SKM-1 (cell line): ENCODE measurements at regions not wholly inside any gene's neighbourhood (a gene's known extent, or its start where the extent isn't known, plus 50 kb on each side); places are given as distances from the start of the nearest gene placed in this dataset.
"Not testable (repeated sequence)": the region's sequence is repeated elsewhere in the genome, so short reads cannot be mapped to it uniquely, and the experiment has no call there.

Experiments
- DNase-seq: peaks from one replicate; lab custom pipeline; 2025; ENCODE audit not compliant: unreplicated experiment; lab: John Stamatoyannopoulos, UW

DNA sequence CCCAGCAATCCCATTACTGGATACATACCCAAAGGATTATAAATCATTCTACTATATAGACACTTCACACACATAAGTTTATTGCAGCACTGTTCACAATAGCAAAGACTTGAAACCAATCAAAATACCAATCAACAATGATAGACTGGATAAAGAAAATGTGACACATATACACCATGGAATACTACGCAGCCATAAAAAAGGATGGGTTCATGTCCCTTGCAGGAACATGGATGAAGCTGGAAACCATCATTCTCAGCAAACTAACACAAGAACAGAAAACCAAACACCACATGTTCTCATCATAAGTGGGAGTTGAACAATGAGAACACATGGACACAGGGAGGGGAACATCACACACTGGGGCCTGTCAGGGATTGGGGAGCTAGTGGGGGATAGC lies 475.4 kb upstream of the NFIA start:
- DNase-seq = not testable (repeated sequence)

DNA sequence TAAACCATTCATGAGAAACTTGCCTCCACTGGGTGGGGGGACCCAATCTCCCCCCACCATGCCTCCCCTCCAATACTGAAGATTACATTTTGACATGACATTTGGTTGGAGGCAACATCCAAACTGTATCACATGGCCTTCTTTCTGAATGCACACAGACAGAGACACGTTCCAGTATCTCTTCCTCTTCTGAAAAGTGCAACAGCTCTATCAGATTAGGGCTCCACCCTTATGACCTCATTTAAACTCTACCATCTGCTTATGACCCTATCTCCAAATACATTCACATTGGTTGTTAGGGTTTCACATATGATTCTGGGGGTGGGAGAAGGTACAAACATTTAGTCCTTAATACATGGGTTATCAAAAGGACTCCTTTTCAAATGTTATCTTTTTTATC lies 481.8 kb upstream of the NFIA start:
- no peak for DNase-seq

GRCh38 chr1:60599574-60599973 lies 482.8 kb upstream of the NFIA start:
- DNase-seq = no peak

DNA sequence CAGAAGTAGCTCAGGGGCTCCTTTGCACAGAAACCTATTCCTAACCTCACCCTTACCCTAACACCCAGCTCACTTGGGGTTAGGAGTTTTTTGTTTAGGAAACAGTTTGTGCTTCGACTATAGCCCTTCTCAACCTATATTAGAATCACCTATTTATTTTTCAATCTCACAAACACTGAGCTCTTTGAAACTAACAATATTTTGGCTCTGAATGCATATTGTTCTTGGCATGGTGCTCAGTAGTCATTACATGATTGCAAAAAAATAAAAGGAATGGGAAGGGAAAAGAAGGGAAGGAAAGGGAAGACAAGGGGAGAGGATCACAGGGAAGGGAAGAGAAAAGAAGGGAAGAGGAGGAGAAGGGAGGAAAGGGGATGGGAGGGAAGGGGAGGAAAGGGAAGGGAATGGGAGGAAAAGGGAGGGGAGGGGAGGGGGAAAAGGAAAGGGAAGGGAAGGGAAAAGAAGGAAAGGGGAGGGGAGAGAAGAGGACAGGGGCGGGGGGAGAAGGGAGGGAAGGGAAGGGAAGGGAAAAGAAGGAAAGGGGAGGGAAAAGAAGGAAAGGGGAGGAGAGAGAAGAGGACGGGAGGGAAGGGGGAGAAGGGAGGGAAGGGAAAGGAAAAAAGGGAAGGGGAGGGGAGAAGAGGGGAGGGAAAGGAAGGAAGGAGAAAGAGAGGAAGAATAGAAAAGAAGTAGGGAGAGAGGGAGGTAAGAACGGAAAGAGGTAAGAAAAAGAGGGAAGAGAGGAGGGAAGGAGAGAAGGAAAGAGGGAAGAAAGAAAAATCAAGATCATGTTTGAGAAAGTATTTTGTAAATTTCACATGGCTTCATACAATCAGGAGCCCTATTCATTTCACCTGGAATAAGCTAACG lies 484.1 kb upstream of the NFIA start:
- DNase-seq = no peak

GRCh38 chr1:60596791-60597750 lies 485.3 kb upstream of the NFIA start:
- DNase-seq = no peak

DNA sequence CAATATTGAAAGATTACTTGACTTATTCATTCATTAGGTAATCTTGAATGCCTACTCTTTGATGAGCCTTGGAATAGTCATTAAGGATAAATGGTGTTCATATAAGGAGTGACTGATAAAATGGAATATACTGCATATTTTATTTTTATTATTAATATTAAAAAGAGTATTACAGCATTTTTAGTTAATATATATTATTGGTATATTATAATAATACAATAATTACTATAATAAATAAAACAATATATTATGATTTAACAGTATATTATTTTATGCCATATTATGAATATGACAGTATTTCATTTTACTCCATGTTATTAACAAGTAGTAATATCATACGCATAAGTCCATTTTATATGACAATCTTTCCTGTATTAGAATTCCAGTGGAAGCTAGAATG lies 490.8 kb upstream of the NFIA start:
- DNase-seq = no peak

- no peak for DNase-seq
Measured at GRCh38 chr1:60589916-60590315, 492.4 kb upstream of the NFIA start.

- no peak for DNase-seq
Measured at GRCh38 chr1:60589046-60589748, 493.2 kb upstream of the NFIA start.

- DNase-seq = no peak
Measured at GRCh38 chr1:60584371-60584770, 498.0 kb upstream of the NFIA start.

DNA sequence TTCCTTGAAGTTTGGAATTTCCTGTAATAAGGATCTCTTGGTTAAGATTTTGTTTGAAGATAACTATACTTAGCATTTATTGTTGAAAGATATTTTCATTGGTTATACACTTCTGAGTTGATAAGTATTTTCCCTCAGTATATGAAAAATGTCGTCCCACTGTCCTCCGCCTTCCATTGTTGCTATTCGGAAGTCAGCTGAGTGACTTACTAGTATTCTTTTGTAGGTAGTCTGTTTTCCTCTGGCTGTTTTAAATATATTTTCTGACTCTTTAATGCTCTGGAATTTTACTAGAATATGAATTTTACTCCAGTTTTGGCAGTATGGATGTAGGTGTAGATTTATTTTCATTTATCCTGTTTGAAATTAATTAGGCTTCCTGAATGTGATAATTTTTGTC lies 498.7 kb upstream of the NFIA start:
- DNase-seq = no peak

DNA sequence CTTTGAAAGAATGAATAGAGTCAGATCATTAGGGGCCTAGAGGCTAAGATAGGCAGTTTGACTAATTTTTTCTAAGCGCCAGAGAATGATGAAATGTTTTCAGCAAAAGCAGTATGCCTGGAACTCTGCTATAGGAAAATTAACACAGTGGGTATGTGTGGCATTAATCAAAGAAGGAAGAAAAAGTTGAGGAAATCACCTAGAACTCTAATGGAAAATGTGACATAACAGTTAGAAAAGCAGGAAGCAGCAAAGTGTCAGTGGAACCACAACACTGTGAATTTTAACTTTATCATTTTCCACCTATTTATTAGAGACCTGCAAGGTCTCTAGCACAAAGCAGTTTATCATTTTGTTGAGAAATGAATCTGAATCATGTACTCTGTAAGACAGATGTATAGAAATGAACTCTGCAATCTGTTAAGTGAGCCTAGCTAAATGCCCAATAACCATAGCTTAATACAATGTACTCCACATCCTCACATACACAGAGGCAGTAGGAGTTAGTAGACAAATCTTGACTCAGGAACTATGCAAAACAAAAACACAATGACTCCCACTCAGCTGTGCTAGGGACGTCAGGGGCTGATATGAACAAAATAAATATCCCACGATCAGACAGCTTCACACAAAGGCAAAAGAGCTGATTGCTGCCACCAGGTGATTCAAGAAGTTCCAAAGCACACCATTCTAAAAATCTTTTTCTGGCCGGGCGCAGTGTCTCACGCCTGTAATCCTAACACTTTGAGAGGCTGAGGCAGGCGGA lies 500.7 kb upstream of the NFIA start:
- no peak for DNase-seq

DNA sequence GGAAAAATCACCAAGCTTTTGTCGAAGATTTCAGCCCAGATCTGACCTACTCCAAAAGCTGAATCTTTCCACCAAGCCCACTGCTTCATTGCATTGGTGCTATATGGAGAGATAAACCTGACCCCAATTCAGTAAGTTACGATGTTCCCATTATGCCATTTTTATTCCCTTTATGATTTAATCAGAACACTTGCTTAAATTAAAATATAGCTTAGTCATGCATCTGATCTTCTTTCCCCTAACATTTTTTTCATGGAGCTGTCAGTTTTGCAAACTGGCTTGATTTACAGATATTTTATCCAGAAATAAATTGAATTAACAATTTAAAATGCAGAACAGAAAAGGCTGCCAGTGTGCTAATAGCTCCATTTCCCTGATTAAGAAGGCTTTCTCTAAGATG lies 503.5 kb upstream of the C1orf87 start:
- no peak for DNase-seq

DNA sequence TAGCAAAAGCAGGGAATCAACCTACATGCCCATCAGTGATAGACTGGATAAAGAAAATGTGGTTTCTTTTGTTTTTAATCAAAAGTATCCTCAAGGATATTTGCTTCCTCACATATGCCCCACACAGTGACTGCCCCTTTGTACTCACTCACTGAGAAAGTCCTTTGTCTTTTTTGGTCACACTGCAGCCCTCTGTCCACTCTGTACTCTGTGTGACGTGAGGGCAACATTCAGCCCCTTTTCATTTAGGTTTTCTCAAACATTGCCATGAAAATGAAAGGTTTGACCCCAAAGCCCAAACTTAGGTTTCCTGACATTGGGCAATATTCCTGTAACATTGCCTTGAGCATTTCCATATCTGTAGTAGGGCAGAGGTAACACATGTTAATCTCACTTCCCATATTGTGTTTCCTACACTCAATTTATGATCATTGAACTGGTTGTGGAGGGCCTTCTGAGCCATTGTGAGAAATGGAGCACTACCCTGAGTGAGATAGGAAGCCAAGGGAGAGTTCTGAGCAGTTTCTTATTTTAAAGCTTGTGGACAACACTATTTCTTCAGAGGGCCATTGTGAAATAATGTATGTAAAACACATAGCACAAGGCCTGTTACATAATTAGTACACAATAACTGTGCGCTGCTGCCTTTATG lies 501.9 kb upstream of the C1orf87 start:
- DNase-seq = peak; percentile 72

- no peak for DNase-seq
Measured at GRCh38 chr1:60573726-60574409, 500.3 kb upstream of the C1orf87 start.

- no peak for DNase-seq
Measured at GRCh38 chr1:60573121-60573520, 499.6 kb upstream of the C1orf87 start.

DNA sequence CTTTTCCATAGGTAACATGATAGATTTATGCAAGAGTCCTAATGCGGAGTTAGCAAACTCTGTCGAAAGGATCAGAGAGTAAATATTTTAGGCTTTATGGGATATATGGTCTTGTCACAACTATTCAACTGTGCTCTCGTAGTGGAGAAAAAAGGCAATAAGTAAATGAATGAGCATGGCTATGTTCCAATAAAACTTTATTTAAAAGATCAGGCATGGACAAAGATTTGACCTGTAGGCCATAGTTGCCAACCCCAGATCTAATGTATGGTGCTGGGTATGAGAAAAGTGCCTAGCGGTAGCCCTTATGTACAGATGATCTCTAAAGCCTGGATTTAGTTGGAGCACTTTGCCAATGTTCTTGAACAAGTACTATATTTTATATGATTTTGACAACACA lies 498.8 kb upstream of the C1orf87 start:
- no peak for DNase-seq

DNA sequence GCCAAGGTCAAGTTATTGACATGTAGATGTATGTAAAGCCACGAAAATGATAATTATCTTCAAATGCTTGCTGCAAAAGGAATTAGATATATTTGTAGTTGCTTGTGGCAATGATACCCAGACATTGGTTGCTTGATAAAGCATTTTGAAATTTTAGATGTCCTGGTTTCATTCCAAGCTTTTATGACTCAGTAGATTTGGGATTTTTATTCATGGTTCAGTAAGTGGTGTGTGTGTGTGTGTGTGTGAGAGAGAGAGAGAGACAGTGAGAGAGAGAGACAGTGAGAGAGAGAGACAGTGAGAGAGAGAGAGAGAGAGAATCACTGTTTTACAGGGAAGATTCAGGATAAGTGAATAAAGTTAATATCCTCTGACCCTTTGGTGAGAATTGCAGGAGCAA lies 498.2 kb upstream of the C1orf87 start:
- DNase-seq = no peak

DNA sequence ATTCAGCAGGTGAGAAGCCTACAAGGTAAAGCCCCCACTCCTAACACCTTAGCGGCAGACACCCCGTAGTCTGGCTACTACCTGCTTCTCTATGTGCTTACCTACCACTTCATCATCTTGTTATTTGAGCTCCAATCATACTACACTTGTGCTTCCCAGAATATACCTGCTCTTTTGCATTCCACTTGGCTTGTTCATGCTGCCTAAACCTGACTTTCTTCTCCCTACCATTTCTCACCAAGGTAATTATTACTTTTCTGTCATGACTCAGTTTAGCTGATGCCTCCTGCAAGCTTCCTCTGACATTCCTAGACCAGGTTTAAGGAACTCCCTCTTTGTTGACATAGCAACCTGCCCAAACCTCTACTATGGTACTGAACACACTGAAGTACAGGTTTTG lies 495.6 kb upstream of the C1orf87 start:
- no peak for DNase-seq

DNA sequence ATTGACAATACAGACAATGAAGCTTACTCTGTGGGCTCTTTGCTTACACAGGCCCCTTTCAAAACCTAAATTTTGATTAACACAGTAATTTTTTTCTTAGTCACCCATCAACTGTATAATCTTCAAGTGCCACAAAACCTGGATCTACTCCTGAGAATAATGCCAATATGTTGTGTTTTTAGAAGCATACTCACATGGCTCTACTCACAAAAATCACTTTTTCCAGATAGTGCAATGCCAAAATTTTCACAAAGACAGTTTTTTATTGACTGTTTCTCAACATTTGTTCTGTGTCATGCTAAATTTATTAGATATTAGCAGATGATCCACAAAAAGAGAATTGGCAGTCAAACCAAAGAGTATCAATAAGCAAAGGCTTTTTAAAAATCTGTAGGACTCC lies 493.7 kb upstream of the C1orf87 start:
- no peak for DNase-seq
